Astrocyte (in vitro differentiated cells and primary cell): ENCODE measurements at regions not wholly inside any gene's neighbourhood (a gene's known extent, or its start where the extent isn't known, plus 50 kb on each side); places are given as distances from the start of the nearest gene placed in this dataset.

ENCODE experiments used
- DNase-seq: peaks from one replicate; pipeline ENCODE4 v3.0.0-alpha.2; 2010; ENCODE audit warnings: low read depth
- FAIRE-seq: peaks from 2 replicates; lab custom pipeline; 2011; peaks lifted over from hg19 to GRCh38; lab: Jason Lieb, UNC
- H2AFZ ChIP-seq: 2 replicates; pipeline ENCODE4 v1.6.0; 2012; ENCODE audit warnings: low read depth, low read length, inconsistent platforms
- H3K27ac ChIP-seq: 2 replicates; pipeline ENCODE4 v1.5.1; 2011; ENCODE audit warnings: low read depth, low read length, inconsistent platforms
- H3K27me3 ChIP-seq: 2 replicates; pipeline ENCODE4 v1.6.0; 2011; ENCODE audit warnings: low read length, inconsistent platforms; ENCODE audit not compliant: insufficient read depth
- H3K36me3 ChIP-seq: 2 replicates; pipeline ENCODE4 v1.5.1; 2011; ENCODE audit warnings: low read length, inconsistent platforms; ENCODE audit not compliant: insufficient read depth
- H3K4me1 ChIP-seq: 2 replicates; pipeline ENCODE4 v1.5.1; 2011; ENCODE audit warnings: low read length, inconsistent platforms; ENCODE audit not compliant: insufficient read depth
- H3K4me2 ChIP-seq: 2 replicates; pipeline ENCODE4 v1.6.0; 2012; ENCODE audit warnings: low read length, inconsistent platforms
- H3K4me3 ChIP-seq: 2 replicates; pipeline ENCODE4 v1.5.1; 2011; ENCODE audit warnings: low read depth, mild to moderate bottlenecking, low read length, inconsistent platforms; ENCODE audit not compliant: insufficient read depth
- H3K79me2 ChIP-seq: 2 replicates; pipeline ENCODE4 v1.6.0; 2012; ENCODE audit warnings: mild to moderate bottlenecking, low read length, inconsistent platforms; ENCODE audit not compliant: insufficient read depth
- H3K9ac ChIP-seq: 2 replicates; pipeline ENCODE4 v1.6.0; 2012; ENCODE audit warnings: mild to moderate bottlenecking, low read length, inconsistent platforms
- H3K9me3 ChIP-seq: 2 replicates; pipeline ENCODE4 v1.5.1; 2012; ENCODE audit warnings: low read depth, mild to moderate bottlenecking, low read length, inconsistent platforms; ENCODE audit not compliant: insufficient read depth
- H4K20me1 ChIP-seq: 2 replicates; pipeline ENCODE4 v1.6.0; 2012; ENCODE audit warnings: low read length, inconsistent platforms; ENCODE audit not compliant: insufficient read depth
- H3K27ac Mint-ChIP-seq: one replicate; pipeline ENCODE4 v1.8.0; 2021; ENCODE audit warnings: mild to moderate bottlenecking, mixed read lengths; ENCODE audit not compliant: unreplicated experiment
- H3K27me3 Mint-ChIP-seq: one replicate; pipeline ENCODE4 v1.8.0; 2021; ENCODE audit warnings: low read depth, mixed read lengths; ENCODE audit not compliant: unreplicated experiment
- H3K36me3 Mint-ChIP-seq: one replicate; pipeline ENCODE4 v1.8.0; 2021; ENCODE audit warnings: low read depth, mixed read lengths; ENCODE audit not compliant: unreplicated experiment
- H3K4me1 Mint-ChIP-seq: one replicate; pipeline ENCODE4 v1.8.0; 2021; ENCODE audit warnings: low read depth, mixed read lengths; ENCODE audit not compliant: unreplicated experiment
- H3K4me3 Mint-ChIP-seq: one replicate; pipeline ENCODE4 v1.8.0; 2021; ENCODE audit warnings: mild to moderate bottlenecking, moderate library complexity, mixed read lengths; ENCODE audit not compliant: unreplicated experiment
- H3K9me3 Mint-ChIP-seq: one replicate; pipeline ENCODE4 v1.8.0; 2021; ENCODE audit warnings: mild to moderate bottlenecking, mixed read lengths; ENCODE audit not compliant: unreplicated experiment
- CTCF ChIP-seq: IDR thresholded peaks from 2 replicates; pipeline ENCODE4 v1.5.1; 2011; ENCODE audit warnings: low read depth, mild to moderate bottlenecking, inconsistent platforms, low read length, moderate library complexity; ENCODE audit not compliant: insufficient read depth
- EZH2 ChIP-seq: IDR thresholded peaks from 2 replicates; pipeline ENCODE4 v1.6.1; 2012; ENCODE audit warnings: mild to moderate bottlenecking, low read length, inconsistent platforms; ENCODE audit not compliant: insufficient read depth

- H3K9me3 Mint-ChIP-seq = no peaks in the 10 kb centered on the region
- Histone ChIP-seq H3K4me3 (no peak overlapping the region), H3K27me3 (peaks cover 13% of the 10 kb centered on the region), H3K36me3 (no peaks in the 10 kb centered on the region), H3K9ac (no peak overlapping the region), H4K20me1 (no peaks in the 10 kb centered on the region), H3K79me2 (no peaks in the 10 kb centered on the region), H2AFZ (no peak overlapping the region), H3K9me3 (no peaks in the 10 kb centered on the region), H3K4me1 (no peaks in the 10 kb centered on the region), H3K4me2 (no peak overlapping the region), H3K27ac (no peak overlapping the region)
- peaks cover 26% of the 10 kb centered on the region for H3K27me3 Mint-ChIP-seq
- H3K27ac Mint-ChIP-seq = no peak overlapping the region
- no peaks in the 10 kb centered on the region for H3K36me3 Mint-ChIP-seq
- FAIRE-seq (no peak), DNase-seq (no peak)
- no peak overlapping the region for H3K4me3 Mint-ChIP-seq
- TF ChIP-seq CTCF (no peak), EZH2 (no peak)
- no peaks in the 10 kb centered on the region for H3K4me1 Mint-ChIP-seq
Measured at GRCh38 chr2:235134420-235134819, 182.6 kb downstream of the SH3BP4 start.

GRCh38 chr2:235135195-235135965, 183.6 kb downstream of the SH3BP4 start:
- no peak for DNase-seq
- Mint-ChIP-seq H3K27me3 (peaks cover 34% of the 10 kb centered on the region), H3K4me3 (no peak overlapping the region)

More at GRCh38 chr2:235135195-235135965, 183.6 kb downstream of the SH3BP4 start:
- Mint-ChIP-seq H3K27ac (no peak overlapping the region), H3K9me3 (no peaks in the 10 kb centered on the region), H3K4me1 (no peaks in the 10 kb centered on the region), H3K36me3 (no peaks in the 10 kb centered on the region)
- H2AFZ ChIP-seq = no peak overlapping the region
- no peak overlapping the region for H3K4me3 ChIP-seq
- H3K9me3 ChIP-seq = no peaks in the 10 kb centered on the region
- no peak overlapping the region for H3K27ac ChIP-seq
- H3K36me3 ChIP-seq = no peaks in the 10 kb centered on the region
- H3K79me2 ChIP-seq = no peaks in the 10 kb centered on the region
- TF ChIP-seq EZH2 = no peak
- TF ChIP-seq CTCF = no peak
- no peak overlapping the region for H3K9ac ChIP-seq
- no peaks in the 10 kb centered on the region for H4K20me1 ChIP-seq
- no peak overlapping the region for H3K4me2 ChIP-seq
- no peaks in the 10 kb centered on the region for H3K4me1 ChIP-seq
- H3K27me3 ChIP-seq = peaks cover 13% of the 10 kb centered on the region
- FAIRE-seq = no peak
